NCI-H146 treated with DMSO at 0.1 percent for 48 hours (cell line): ENCODE measurements at regions not wholly inside any gene's neighbourhood (a gene's known extent, or its start where the extent isn't known, plus 50 kb on each side); places are given as distances from the start of the nearest gene placed in this dataset.

Experiments used
- DNase-seq: peaks from one replicate; lab custom pipeline; 2025; ENCODE audit not compliant: unreplicated experiment; lab: John Stamatoyannopoulos, UW

DNA sequence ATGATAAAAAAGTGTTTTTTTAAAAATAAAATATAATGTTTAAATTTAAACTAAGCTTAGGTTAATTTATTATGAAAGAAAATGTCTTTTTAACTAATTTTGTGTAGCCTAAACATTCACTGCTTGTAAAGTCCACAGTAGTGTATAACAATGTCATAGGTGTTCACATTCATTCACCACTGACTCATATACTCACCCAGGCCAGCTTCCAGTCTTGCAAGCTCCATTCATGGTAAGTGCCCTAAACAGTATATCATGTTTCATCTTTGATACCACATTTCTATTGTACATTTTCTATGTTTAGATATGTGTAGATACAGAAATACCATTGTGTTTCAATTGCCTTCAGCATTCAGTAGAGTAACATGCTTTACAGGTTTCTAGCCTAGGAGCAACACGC is 530.3 kb downstream of the EPHA5 start:
- DNase-seq = no peak

DNA sequence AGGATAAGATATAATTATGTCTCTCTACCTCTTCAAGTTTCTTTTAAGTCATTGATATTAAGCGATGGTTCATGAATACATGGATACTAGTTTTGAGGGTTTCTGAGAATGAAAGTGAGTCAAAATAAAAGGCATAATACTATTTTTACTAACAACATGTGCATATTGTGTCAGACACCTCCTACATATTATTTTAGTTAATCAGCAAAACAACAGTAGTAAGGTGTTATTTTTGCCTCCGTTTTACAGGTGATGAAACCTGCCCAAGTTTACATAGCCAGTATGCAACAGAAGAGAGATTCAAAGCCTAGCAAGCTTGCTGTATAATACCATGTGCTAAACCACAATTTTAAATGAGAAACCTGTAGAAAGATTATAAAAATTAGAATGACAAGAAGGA is 544.1 kb downstream of the EPHA5 start:
- DNase-seq = no peak

DNA sequence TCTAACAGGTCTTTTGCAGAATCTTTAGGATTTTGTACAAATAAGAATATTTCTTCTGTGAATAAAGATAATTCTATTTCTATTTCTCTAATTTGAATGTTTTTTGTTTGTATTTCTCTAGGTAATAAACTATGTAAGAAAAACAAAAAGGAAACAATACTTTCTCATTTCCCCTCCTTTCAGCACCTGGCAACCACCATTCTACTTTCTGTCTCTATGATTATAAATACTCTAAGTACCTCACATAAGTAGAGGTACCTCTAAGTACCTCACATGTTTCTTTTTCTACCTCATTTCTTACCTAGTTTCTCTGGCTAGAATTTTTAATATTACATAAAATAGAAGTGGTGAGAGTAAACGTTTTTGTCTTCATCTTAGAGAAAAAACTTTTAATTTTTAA is 550.0 kb downstream of the EPHA5 start:
- no peak for DNase-seq

DNA sequence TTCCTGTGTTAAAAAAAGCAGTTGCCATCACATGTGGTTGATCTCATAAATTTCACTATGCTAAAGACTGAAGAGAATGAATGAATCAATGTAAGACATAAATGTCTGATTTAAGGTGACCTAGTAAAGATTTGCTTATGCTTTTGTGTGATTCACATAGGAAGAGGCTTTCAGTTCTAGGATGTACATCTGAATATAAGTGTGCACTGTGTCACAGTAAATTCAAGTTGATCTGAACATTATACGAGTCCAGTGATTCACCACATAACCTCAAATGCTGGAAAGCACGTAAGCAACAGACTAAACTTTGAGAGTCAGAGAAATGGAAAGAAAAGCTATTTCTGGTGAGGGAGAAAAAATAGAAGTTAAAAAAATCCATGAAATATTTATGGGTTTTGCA is 567.9 kb downstream of the EPHA5 start:
- DNase-seq = no peak

DNA sequence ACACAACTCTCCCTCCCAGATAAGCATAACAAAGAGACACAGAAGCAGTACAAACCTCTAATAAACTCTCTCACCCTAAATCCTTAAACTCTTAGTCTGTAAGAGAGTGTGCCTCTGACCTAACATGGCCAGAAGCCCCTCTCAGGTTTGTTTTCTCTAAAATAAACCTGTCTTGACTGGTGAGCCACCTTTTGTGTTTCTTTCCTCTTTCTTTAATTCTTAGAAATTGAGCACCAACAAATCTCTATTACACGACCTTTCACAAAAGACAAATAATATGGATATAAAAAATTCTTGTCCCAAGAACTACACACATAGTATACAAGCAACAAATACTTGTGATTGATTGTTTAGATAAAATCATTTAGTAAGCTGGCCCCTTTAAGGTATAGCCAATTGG is 573.7 kb downstream of the EPHA5 start:
- no peak for DNase-seq

DNA sequence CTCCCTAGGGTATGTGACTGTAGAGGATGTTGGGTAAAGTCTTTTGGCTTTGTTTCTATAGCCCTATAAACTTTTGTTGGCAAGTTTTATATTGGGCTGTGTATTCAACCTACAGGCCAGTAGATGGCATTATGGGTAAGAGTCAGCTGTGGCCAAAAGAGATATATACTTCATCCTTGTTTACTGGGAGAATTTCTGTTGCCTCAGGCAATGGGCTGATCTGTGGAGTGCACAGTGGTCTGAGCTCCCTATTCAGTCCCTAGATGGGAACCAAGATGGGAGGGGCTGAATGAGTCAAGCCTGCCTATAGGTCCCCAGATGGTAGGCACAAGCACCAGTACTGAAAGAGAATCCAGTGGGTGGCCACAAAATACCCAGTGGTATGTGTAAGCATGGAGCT is 580.6 kb downstream of the EPHA5 start:
- DNase-seq = peak; percentile 12

DNA sequence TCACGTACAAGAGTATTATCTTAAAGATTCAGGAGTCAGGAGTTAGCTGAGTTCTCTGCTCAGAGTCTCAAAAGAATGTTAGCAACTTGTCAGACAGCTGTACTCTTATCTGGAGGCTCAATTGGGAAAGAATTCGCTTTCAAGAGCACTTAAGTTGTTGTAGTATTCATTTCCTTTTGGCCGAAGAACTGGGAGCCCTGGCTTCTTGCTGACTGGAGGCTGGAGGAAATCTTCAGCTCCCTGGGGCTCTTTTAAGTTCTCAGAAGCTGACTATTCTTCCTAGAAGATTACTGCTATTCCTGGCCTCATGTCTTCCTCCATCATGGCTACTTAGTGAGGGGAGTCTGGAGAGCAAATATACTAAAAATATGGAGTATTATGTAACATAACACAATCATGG is 587.2 kb downstream of the EPHA5 start:
- no peak for DNase-seq

DNA sequence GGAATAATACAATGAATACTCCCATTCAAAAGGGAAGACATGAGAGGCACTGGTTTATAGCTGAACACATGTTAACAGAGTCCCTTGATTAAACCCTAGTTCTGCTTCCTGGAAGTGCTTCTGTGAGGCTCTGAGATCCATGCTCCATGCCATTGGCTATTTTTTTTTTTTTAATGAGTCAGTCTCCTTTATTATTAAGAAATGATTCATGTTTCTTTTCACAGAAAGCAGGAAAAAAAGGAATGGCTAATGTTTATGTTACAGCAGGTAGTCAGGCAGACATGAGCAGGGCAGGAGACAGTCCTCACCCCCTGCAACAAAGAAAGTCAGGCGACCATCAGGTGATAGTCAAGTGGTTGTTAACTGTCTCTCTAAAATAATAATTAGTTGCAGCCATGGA is 598.7 kb downstream of the EPHA5 start:
- DNase-seq = no peak

DNA sequence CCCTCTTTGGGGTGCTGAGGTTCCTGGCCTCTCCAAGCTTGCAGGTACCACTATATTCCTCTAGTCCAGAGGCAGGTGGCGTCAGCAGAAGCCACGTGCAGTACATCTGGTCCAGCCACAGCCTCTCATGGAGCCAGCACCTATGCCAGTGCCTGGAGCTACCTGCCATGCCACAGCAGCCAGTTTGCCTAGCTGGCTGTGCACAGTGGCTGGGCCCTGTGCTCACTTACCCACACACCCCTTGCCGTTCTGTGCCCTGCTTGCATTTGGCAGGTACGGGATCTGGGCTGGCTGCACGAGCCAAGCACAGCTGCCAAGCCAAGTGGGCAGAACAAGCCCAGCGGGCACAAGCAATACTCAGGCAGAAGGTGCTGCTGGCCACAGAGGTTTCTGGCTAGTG is 601.1 kb downstream of the EPHA5 start:
- DNase-seq = no peak

DNA sequence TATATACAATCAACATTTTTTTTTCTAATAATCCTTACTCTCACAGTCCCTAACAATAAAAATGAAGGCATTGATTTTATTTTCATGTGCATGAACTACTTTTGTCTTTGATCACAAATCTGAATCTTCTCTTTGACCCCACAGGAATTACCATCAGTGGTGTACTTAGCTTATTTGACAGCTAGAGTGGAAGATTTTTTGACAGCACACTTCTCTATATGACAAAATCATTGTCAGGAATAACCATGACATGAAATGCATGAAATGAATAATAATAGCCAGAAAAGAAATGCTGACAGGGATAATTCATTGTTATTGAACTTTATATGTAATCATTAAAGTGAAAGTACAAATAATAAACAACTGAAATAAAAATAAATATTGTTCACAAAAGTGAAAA is 604.2 kb downstream of the EPHA5 start:
- no peak for DNase-seq

DNA sequence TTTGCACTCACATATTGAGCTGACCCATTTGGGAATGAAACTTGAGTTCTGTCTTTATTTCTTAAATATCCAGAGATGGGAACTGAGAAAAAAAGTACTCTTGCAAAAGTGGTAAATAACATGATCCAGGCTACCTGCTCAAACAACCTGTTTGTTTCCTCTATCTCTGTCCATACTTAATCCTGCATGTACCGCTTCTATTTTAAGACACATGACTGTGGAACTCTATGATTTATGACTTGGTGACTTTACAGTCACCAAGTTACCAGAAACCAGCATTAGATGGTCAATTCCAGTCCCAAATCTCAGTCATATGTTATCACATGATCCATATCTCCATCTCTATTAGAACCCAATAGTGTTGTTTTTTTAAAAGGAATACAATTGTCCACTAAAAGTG is 606.7 kb downstream of the EPHA5 start:
- no peak for DNase-seq

DNA sequence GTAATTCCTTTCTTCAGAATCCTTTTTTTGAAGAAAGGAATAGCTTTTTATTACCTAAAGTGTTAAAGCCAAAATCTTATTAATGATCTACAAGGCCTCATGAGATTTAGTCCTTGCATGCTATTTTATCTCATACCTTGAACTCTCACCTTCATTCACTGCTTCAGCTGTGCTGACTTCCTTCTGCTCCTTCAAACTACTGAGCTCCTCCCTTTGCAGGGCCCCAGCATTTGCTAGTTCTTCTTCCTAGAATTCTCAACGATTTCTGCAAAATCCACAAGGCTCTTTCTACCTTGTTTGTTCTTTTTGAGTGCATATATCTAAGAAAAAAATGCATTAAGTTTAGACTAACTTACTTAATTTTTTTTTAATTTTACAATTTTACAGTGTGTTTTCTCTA is 619.5 kb downstream of the EPHA5 start:
- no peak for DNase-seq

DNA sequence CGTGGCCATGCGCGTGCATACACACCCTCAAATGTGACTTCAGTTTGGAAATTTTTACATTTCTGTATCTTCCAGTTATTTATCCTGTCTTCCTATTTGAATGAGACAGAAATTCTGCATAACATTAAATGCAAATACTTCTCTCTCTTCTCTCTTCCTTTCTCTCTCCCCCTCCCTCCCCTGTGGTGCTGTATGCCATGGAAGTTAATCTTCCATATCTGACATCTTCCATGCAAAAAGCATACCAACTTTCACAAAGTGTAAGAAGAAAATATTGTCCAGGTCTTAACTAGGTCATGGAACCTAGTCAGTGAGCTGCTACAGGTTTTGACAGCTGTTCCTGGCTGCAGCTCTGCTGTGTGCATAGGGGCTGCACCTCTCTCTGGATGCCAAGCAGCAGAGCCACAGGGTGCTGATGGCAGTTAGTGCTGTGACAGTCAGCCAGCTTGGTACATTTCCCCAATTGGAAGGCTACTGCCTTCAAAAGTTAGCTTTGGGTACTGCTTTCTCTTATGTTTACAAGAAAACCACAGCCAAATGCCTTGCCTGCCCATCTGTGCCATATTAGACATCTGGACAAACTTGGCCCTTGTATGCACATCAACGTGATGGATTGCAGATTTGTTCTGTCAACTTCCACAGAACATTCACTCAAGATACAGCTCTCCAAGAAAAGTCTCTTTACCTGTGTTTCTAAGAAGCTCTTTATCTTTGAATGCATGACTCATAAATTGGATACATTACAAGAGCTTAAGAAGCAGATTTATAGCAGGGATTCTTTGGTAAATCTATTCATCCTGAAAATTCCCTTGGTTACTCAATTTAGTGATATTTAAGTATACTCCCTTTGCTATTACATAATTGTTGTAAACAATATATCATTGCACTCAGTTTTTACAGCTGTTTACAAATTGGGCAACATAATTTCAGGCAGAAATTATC is 623.8 kb downstream of the EPHA5 start:
- no peak for DNase-seq

DNA sequence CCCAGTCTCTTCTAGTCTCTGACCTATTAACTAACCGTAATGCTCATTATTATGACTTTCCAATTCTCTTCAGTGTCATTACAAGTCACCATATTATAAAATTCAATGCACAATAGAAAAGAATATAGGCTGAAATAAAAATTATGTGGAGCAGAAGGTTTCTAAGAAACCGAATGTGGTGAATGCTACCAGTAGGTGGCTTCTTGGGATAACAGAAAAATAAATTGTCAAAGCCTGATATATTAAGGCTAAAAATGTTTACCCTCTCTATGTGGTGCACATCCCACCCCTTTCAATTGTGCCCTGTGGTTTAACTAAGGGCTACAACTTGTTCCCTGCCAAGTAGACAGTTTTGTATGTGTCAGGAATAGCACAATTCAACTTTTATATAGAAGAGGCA is 624.6 kb upstream of the TECRL start:
- no peak for DNase-seq

DNA sequence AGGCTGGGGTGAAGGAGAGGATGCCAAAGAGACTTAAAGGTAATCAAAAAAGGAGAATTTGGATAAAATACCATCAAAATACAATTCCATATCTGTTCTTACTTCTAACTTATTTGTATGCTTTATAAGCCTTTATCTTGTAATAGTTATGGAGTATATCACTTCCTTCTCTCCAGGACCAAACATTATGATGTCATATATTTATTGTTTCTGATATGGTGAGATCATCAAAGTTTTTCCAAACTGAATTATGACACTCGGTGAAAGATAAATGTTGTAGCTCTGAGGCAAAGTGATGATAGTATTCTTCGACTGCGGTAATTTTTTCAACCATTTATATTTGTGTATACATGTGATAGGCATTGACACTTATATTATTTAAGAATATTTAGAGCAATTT is 619.3 kb upstream of the TECRL start:
- DNase-seq = no peak

DNA sequence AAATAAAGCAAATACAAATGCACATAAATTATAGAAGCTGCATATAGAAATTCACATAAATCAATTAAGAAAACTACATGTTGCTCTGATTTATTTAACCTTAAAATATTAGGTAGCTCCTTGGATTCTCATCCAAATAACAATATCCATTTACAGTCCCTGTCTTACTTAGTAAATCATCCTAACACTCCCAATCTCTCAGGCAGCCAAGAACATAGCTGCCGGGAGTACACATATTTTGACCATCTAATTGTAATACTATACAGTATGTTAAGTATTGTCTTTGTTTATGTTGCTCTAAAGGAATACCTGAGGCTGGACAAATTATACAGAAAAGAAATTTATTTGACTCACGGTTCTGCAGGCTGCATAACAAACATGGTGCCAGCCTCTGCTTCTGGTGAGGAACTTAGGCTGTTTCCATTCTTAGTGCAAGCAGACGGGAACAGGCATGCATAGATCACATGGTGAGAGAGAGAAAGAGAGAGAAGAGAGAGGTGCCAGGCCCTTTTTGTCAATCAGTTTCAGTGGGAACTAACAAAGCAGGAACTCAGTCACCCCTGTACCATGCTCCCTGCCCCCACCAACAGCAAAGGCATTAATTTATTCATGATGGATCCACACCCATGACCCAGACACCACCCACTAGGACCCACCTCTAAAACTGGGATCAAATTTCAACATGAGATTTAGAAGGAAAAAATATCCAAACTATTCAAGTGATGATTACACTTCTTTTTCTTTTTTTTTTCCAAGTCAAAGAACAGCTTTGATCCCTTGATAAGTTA is 614.8 kb upstream of the TECRL start:
- DNase-seq = no peak

DNA sequence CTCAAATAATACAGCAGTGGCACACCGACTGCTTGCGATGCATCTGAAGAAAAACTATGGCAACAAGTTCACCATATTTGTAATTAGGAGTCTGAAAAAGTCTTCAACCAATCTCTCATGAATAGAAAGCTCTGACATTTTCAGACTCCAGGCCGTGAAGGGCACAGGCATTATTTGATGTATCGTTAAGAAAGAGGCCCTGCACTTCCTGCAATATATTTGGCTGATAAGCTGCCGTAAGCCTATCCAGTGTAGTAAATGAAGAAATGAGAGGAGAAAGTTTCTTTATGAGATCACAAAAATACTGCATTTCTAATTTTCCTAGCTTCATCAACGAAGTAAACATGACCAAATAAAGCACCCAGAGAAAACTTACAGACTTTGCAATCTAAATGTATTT is 613.8 kb upstream of the TECRL start:
- DNase-seq = no peak

DNA sequence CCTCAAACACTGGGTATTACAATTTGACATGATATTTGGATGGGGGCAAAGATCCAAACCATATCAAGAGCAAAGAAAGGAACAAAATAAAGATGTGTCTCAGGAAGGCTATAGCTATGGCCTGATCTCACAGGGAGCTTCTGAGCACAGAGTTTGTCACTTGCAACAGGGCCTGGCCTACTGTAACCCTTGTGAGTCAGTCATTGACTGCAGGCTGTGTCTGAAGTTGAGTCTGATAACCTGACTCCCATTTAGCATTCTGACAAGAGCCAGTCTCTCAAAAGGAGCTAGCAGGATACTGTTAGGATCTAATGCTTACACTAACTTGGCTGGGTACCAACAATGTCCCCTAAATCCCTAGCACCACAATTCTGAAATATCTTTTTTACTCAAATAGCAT is 612.5 kb upstream of the TECRL start:
- no peak for DNase-seq

DNA sequence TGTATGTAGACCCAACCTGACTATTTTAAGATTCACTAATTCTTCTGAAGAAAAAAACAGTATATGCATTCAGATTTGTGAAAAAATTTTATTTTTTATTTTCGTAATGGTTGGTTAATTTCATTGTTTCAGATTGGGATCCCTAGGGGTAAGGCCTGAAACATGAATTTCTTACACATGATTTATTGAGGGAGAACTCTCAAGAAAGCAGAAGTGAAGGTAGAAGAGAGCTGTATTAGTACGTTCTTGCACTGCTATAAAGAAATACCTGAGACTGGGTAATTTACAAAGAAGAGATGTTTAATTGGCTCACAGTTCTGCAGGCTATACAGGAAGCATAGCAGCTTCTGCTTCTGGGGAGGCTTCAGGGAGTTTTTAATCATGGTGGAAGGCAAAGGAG is 611.9 kb upstream of the TECRL start:
- DNase-seq = no peak

DNA sequence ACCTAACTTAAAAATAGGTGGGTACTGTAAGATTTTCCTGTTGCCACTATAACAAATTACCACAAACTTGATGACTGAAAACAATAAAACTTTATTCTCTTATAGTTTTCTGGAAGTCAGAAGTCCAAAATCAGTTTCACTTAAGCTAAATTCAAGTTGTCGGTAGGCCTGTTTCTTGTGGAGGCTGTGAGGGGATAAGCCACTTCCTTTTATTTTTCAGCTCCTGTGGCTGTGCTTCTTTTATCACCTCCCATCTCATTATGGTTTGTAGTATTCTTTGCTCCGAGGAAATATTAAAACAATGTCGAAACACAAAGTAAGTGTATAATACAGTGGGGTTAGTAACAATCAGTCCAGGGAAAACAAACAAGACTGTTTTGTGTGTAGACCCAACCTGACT is 610.5 kb upstream of the TECRL start:
- DNase-seq = no peak

DNA sequence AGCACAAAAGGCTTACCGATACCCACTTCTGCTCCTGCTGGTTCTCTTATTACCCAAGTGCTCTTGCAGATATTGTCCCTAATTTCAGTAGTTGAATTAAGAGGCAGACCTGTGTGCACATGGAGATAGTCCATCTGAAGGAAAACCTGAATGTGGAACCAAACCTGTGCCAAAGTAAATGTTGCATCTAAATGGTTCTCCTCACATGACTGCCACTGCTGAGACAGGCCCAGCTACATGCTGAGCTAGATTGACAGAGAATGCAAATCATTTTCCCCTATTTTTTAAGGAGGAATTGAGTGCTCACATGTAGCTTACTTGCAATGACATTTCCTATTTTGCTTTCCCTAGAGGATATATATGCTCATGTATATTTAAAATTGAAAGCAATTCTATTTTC is 609.1 kb upstream of the TECRL start:
- DNase-seq = no peak

DNA sequence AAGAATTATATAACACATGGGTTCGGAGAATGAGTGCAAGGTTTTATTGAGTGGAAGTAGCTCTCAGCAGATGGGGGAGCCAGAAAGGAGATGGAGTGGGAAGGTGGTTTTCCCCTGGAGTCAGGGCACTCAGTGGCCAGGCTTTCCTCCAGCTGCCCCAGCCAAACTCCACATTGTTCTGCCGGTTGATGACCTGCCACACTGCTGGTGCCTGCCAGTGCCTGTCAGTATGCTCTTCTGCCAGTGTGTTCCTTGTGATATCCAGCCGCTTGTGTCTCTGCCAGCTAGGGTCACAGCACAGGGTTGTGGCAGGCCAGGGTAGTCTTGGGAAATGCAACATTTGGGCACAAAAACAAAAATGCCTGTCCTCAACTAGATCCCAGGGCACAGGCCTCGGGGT is 604.8 kb upstream of the TECRL start:
- DNase-seq = no peak
